ENCODE measurements at regions not wholly inside any gene's neighbourhood (a gene's known extent, or its start where the extent isn't known, plus 50 kb on each side); places are given as distances from the start of the nearest gene placed in this dataset.

- Histone ChIP-seq H3K9me3 (no peaks in the 10 kb centered on the region), H3K4me3 (no peak overlapping the region), H3K4me1 (peaks cover 0 to 10% (median 3%) of the 10 kb centered on the region in 4 donors), H3K36me3 (no peaks in the 10 kb centered on the region), H3K27me3 (no peaks in the 10 kb centered on the region), H3K27ac (peak overlapping the region in 1 of 4 donors; percentile 45)
- 82 to 93% methylated on average over 5 of the region's 5 CpGs for WGBS, 2 donors
- TF ChIP-seq EP300 (IDR thresholded peaks at IDR 0.05) = no peak
- no peak for TF ChIP-seq POLR2A (IDR thresholded peaks at IDR 0.05)
- intact Hi-C loops (cut with DNase I) = no loop called here
- no peak for DNase-seq
Measured at GRCh38 chr7:106465704-106466468, 181.1 kb upstream of the NAMPT start.

GRCh38 chr7:106464651-106465050 is 179.9 kb upstream of the NAMPT start:
- H3K4me3 ChIP-seq = no peak overlapping the region
- H3K4me1 ChIP-seq = peaks cover 0 to 10% (median 3%) of the 10 kb centered on the region in 4 donors
- TF ChIP-seq POLR2AphosphoS5 (IDR thresholded peaks at IDR 0.05) = no peak
- no peak for TF ChIP-seq EP300 (IDR thresholded peaks at IDR 0.05)
- TF ChIP-seq POLR2A (IDR thresholded peaks at IDR 0.05) = no peak
- no peak for TF ChIP-seq CTCF (IDR thresholded peaks at IDR 0.05)
- 71 to 73% methylated on average over 2 of the region's 2 CpGs for WGBS, 2 donors
- H3K9me3 ChIP-seq = no peaks in the 10 kb centered on the region
- no peak overlapping the region for H3K27ac ChIP-seq
- no peaks in the 10 kb centered on the region for H3K27me3 ChIP-seq
- DNase-seq = no peak
- intact Hi-C loops (cut with DNase I) = loop anchor here (5.0 kb wide), 1 partner anchor 273 kb away; no protein-coding TSS in a partner anchor
- no peaks in the 10 kb centered on the region for H3K36me3 ChIP-seq

- intact Hi-C loops (cut with DNase I) = loop anchor here (2.0 to 5.0 kb wide), 2 partner anchors 181 to 273 kb away; no protein-coding TSS in a partner anchor
- 89 to 91% methylated on average over 2 of the region's 2 CpGs for WGBS, 2 donors
Measured at GRCh38 chr7:106463851-106464611, 179.2 kb upstream of the NAMPT start.

GRCh38 chr7:106462914-106463482 is 178.2 kb upstream of the NAMPT start:
- intact Hi-C loops (cut with DNase I) = loop anchor here (1.0 to 5.0 kb wide), 3 partner anchors 180 to 287 kb away; no protein-coding TSS in a partner anchor
- Histone ChIP-seq H3K4me3 (no peak overlapping the region), H3K4me1 (peaks cover 0 to 10% (median 3%) of the 10 kb centered on the region in 4 donors), H3K36me3 (no peaks in the 10 kb centered on the region), H3K27ac (no peak overlapping the region), H3K9me3 (no peaks in the 10 kb centered on the region), H3K27me3 (no peaks in the 10 kb centered on the region)
- 60 to 67% methylated on average over 3 of the region's 3 CpGs for WGBS, 2 donors
- TF ChIP-seq POLR2AphosphoS5 (IDR thresholded peaks at IDR 0.05) (no peak), EP300 (IDR thresholded peaks at IDR 0.05) (no peak), CTCF (IDR thresholded peaks at IDR 0.05) (no peak), POLR2A (IDR thresholded peaks at IDR 0.05) (no peak)
- no peak for DNase-seq

More at GRCh38 chr7:106463851-106464611, 179.2 kb upstream of the NAMPT start:
- Histone ChIP-seq H3K4me3 (no peak overlapping the region), H3K36me3 (no peaks in the 10 kb centered on the region), H3K27me3 (no peaks in the 10 kb centered on the region), H3K9me3 (no peaks in the 10 kb centered on the region), H3K4me1 (peaks cover 0 to 10% (median 3%) of the 10 kb centered on the region in 4 donors), H3K27ac (no peak overlapping the region)
- DNase-seq = no peak
- TF ChIP-seq CTCF (IDR thresholded peaks at IDR 0.05) = no peak

GRCh38 chr7:106462365-106462859 is 177.6 kb upstream of the NAMPT start:
- Histone ChIP-seq H3K36me3 (no peaks in the 10 kb centered on the region), H3K4me3 (no peak overlapping the region), H3K9me3 (no peaks in the 10 kb centered on the region), H3K27me3 (no peaks in the 10 kb centered on the region), H3K4me1 (peaks cover 0 to 10% (median 3%) of the 10 kb centered on the region in 4 donors), H3K27ac (no peak overlapping the region)
- WGBS, 2 donors = 24 to 25% methylated on average over 4 of the region's 4 CpGs
- TF ChIP-seq POLR2AphosphoS5 (IDR thresholded peaks at IDR 0.05) = no peak
- TF ChIP-seq CTCF (IDR thresholded peaks at IDR 0.05) = peak in 3 of 4 experiments; percentile 57 to 72 (median 70)
- DNase-seq = no peak
- intact Hi-C loops (cut with DNase I) = loop anchor here (1.0 to 5.0 kb wide), 3 partner anchors 180 to 286 kb away; no protein-coding TSS in a partner anchor

Measured in sigmoid colon (tissue), 6 donors.